HG02678 (cell line): ENCODE measurements at regions not wholly inside any gene's neighbourhood (a gene's known extent, or its start where the extent isn't known, plus 50 kb on each side); places are given as distances from the start of the nearest gene placed in this dataset.
A peak's percentile ranks its signal among the peaks of the same experiment; 100 is the strongest.
"Not testable (repeated sequence)": the region's sequence is repeated elsewhere in the genome, so short reads cannot be mapped to it uniquely, and the experiment has no call there.

Experiments
- ATAC-seq: cut with Tn5 transposase; IDR thresholded peaks from one replicate; pipeline ENCODE4 v1.9.1; 2021; ENCODE audit warnings: mild to moderate bottlenecking, moderate library complexity; ENCODE audit not compliant: unreplicated experiment

GRCh38 chr4:3380336-3380735 is 61.4 kb upstream of the HGFAC start:
- not testable (repeated sequence) for ATAC-seq

DNA sequence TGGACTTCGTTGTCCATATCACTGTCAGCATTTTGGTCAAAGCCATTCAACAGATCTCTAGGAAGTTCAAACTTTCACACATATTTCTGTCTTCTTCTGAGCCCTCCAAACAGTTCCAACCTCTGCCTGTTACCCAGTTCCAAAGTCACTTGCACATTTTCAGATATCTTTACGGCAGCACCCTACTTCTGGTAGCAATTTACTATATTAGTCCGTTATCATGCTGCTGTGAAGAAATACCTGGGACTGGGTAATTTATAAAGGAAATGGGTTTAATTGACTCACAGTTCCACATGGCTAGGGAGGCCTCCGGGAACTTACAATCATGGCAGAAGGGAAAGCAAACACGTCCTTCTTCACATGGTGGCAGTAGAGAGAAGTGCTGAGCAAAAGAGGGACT is 60.6 kb upstream of the HGFAC start:
- ATAC-seq = not testable (repeated sequence)

GRCh38 chr4:3382251-3382650 is 59.5 kb upstream of the HGFAC start:
- ATAC-seq = no peak

DNA sequence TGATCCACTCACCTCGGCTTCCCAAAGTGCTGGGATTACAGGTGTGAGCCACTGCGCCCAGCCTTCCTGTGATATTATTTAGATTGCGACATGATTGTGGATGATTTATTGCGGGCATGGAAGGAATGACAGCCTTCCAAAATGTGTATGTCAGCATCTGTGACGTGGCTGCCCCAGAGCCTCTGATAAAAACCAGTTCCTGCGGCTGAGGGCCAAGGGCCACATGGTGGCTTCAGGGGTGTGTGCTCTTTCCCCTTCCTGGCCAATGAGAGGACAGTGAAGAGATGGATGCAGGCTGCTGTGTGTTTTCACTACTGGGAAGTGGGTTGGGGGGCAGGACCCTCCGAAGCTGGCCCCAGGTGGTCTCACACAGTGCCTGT is 57.4 kb upstream of the HGFAC start:
- no peak for ATAC-seq

DNA sequence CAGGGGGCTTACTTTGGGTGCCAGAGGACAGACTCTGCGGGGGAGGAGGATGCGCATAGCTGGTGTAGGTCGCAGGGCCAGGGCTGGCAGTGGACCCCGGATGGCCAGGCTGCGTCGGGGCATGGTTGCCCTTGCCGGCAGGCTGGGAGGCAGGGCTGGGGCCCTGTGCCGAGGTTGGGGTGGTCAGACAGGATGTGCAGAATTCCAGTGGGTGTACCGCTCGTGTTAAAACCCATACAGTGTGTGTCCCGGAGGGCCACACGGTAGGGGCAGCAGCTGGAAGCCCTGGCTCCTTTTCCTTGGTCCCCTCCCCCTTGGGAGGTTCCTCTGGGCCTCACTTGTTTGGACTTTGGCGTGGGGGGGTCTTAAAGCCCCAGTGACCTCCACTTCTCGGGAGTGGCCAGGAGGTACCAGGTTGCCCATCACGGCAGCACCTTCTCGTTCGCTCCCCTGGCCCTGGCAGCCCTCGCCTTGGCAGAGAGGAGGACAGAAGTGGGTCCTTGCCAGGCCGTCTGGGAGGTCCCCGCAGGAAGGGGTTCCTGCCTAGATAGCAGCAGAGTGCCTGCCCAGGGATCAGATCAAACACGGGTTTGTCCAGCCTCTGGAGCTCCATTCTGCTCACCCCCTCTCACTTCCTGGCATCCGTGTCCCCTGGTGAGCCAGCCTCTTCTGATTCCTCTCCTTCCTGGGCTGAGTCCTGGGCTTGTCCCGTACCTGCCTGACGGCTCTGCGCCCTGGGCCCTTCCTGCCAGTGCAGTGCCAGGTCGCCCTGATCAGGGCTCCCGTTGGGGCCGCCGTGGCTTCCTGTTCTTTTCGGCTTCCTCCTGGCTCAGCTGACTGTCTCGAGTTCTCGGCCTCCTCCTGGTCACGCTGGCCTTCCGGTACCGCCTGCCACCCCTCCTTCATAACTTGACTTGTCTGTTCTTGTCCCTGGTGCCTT is 56.7 kb upstream of the HGFAC start:
- ATAC-seq = no peak

DNA sequence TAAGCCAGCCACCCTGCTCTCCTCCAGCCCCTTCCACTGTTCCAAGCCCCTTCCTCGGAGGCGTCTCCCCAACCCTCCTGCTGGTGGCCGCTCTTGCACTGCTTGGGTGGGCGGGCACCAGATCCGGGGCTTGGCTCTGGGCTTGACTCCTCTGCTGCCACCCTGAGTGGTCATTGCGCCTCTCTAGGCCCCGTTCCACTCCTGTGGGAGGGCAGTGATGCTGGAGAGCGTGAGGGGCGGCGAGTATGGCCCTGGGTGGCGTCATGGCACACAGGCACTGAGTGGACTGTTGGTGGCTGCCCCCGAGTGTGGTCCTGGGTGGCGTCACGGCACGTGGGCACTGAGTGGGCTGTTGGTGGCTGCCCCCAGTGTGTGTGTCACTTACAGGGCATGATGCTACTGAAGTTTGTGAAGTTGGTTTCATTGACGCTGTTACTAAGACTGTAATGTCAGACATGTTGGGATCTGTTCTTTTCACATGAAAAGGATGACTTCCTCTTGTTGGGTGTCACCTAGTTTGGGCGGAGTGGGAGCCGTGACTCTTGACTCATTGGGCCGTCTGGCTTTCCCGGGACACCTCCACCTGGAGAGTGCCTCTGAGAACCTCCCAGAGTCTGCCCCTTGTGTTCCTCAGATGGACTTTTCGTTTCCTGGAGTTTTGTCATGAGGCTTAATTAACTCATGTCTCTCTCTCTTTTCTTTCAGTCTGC is 55.9 kb upstream of the HGFAC start:
- no peak for ATAC-seq

- ATAC-seq = no peak
Observed at GRCh38 chr4:3386526-3386925, 55.2 kb upstream of the HGFAC start.

- peak; percentile 58 for ATAC-seq
Observed at GRCh38 chr4:3387154-3387942, 54.4 kb upstream of the HGFAC start.

DNA sequence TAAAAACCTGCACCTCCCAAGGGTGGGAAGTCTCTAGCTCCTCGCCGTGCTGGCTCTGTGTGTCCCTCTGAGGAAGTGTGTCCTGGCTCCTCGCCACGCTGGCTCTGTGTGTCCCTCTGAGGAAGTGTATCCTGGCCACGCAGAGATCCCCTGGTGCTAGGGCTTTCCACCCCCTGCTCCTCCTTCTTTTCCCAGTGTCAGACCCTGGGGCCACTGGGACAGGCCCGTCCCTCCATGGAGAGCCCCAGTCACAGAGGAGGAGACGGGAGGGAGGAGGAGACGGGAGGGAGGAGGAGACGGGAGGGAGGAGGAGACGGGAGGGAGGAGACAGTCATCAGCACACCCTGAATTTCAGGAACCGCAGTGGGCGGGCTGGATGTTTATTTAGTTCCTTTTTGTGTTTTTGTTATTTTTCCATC is 53.8 kb upstream of the HGFAC start:
- ATAC-seq = peak; percentile 36

DNA sequence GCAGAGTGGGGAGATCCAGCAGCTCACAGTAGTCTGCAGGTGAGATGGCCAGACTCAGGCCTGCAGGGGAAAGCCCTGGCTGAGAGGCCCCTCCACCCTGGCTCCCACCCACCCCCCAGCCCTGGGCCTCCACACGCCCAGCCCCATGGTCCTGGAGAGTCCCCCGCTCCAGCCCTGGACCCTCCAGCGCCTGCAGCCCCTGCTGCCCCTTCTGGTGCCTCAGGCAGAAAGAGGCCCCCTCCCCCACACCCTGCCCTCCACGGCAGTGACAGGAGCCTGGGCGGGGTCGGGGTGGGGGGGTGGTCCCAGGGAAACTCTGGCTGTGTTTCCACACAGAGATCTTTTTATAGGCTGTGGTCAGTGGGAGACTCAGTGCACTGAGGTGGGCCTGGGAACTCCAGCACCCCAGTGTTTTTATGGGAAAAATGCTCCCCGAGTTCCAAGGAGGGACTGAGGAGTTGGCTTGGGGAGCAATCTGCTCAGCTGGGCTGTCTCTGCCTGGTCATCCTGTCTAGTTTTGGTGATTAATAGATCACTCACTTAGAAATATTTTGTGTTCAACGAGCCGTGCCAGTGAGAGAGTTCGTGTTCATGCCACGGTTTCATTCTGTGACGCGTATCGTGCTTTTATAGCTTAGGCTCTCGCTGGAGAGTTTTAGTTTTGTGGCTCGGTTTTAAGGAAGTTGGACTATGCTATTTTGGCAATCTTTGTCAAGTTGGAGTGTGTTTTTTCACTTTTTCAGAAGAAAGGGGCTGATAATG is 53.1 kb upstream of the HGFAC start:
- ATAC-seq = peak; percentile 59

- ATAC-seq = no peak
Observed at GRCh38 chr4:3389233-3390215, 52.2 kb upstream of the HGFAC start.

- ATAC-seq = no peak
Observed at GRCh38 chr4:3390288-3390811, 51.4 kb upstream of the HGFAC start.

GRCh38 chr4:3391422-3391821 is 50.3 kb upstream of the HGFAC start:
- ATAC-seq = no peak
